ENCODE measurements at regions not wholly inside any gene's neighbourhood (a gene's known extent, or its start where the extent isn't known, plus 50 kb on each side); places are given as distances from the start of the nearest gene placed in this dataset.

GRCh38 chr2:126828051-126828450 is 70.6 kb upstream of the TEX51 start:
- H4K20me1 ChIP-seq (ENCODE audit: insufficient read depth): no peaks in the 10 kb centered on the region
- ChIA-PET POLR2A (no interaction called here), RAD21 (ENCODE audit: low non-redundant PET in 1 of 2, low total read pairs in 2 of 2, uncharacterized antibody in 2 of 2, unreplicated experiment in 2 of 2) (no interaction called here), CTCF (no interaction called here)
- H3K4me3 ChIP-seq (replicated peaks in 1 of 2; ENCODE audit: low read depth in 1 of 2, low read length in 2 of 2): no peak overlapping the region
- H3K9me3 ChIP-seq (ENCODE audit: control insufficient read depth in 1 of 2, insufficient read depth in 1 of 2, low read depth in 1 of 2, low read length in 2 of 2): no peaks in the 10 kb centered on the region
- no peaks in the 10 kb centered on the region for H3K36me3 ChIP-seq (ENCODE audit: control insufficient read depth in 1 of 2, insufficient read depth in 2 of 2, low read length in 2 of 2)
- H3K9me2 ChIP-seq (ENCODE audit: insufficient read depth): no peaks in the 10 kb centered on the region
- no peak overlapping the region for H3K9ac ChIP-seq (ENCODE audit: low read length)
- TF ChIP-seq JUND (IDR thresholded peaks at IDR 0.05) (no peak), EZH2phosphoT487 (IDR thresholded peaks at IDR 0.05; ENCODE audit: borderline replicate concordance) (no peak), CTCF (IDR thresholded peaks at IDR 0.05 in 2 of 3, conservative IDR thresholded peaks at IDR 0.05 in 1 of 3; ENCODE audit: borderline replicate concordance in 1 of 3, insufficient read depth in 1 of 3, low read depth in 2 of 3, low read length in 2 of 3) (no peak), POLR2AphosphoS5 (IDR thresholded peaks at IDR 0.05; ENCODE audit: low read depth, low read length) (no peak), EZH2 (IDR thresholded peaks at IDR 0.05) (no peak), ZNF274 (IDR thresholded peaks at IDR 0.05; ENCODE audit: low read depth, low read length) (no peak), FOSL1 (IDR thresholded peaks at IDR 0.05; ENCODE audit: low read depth) (no peak), POLR2A (IDR thresholded peaks at IDR 0.05; ENCODE audit: borderline replicate concordance, extremely low read depth, insufficient read depth, insufficient read length) (no peak), SIN3A (IDR thresholded peaks at IDR 0.05; ENCODE audit: low read depth) (no peak)
- DNase-seq (ENCODE audit: low read depth, low spot score) (no peak), ATAC-seq (no peak)
- H3K4me1 ChIP-seq (ENCODE audit: control insufficient read depth in 1 of 2, insufficient read depth in 2 of 2, low read length in 2 of 2): no peaks in the 10 kb centered on the region
- no peaks in the 10 kb centered on the region for H3K79me2 ChIP-seq (ENCODE audit: insufficient read depth, low read length)
- intact Hi-C loops (cut with micrococcal nuclease): no loop called here
- no peak overlapping the region for H2AFZ ChIP-seq (ENCODE audit: low read depth, low read length, poor library complexity, severe bottlenecking)
- H3K27me3 ChIP-seq (ENCODE audit: insufficient read depth, low read length): peaks cover 9% of the 10 kb centered on the region; the same call in 1 of the 2 replicates
- no TSS peak for BruUV-seq (replicated peaks)
- H3K4me2 ChIP-seq (ENCODE audit: low read length): no peak overlapping the region
- no peak overlapping the region for H3K27ac ChIP-seq (ENCODE audit: low read depth, low read length)

- Histone ChIP-seq H3K27me3 (ENCODE audit: insufficient read depth, low read length) (peaks cover 6% of the 10 kb centered on the region; the same call in 1 of the 2 replicates), H3K9me2 (ENCODE audit: insufficient read depth) (no peaks in the 10 kb centered on the region), H3K4me3 (replicated peaks in 1 of 2; ENCODE audit: low read depth in 1 of 2, low read length in 2 of 2) (no peak overlapping the region), H4K20me1 (ENCODE audit: insufficient read depth) (no peaks in the 10 kb centered on the region), H3K36me3 (ENCODE audit: control insufficient read depth in 1 of 2, insufficient read depth in 2 of 2, low read length in 2 of 2) (no peaks in the 10 kb centered on the region), H3K4me1 (ENCODE audit: control insufficient read depth in 1 of 2, insufficient read depth in 2 of 2, low read length in 2 of 2) (no peaks in the 10 kb centered on the region), H3K9me3 (ENCODE audit: control insufficient read depth in 1 of 2, insufficient read depth in 1 of 2, low read depth in 1 of 2, low read length in 2 of 2) (no peaks in the 10 kb centered on the region), H3K4me2 (ENCODE audit: low read length) (no peak overlapping the region), H3K79me2 (ENCODE audit: insufficient read depth, low read length) (no peaks in the 10 kb centered on the region), H2AFZ (ENCODE audit: low read depth, low read length, poor library complexity, severe bottlenecking) (no peak overlapping the region), H3K27ac (ENCODE audit: low read depth, low read length) (no peak overlapping the region), H3K9ac (ENCODE audit: low read length) (no peak overlapping the region)
- no TSS peak for BruUV-seq (replicated peaks)
- ATAC-seq: no peak
- intact Hi-C loops (cut with micrococcal nuclease): no loop called here
- ChIA-PET RAD21 (ENCODE audit: low non-redundant PET in 1 of 2, low total read pairs in 2 of 2, uncharacterized antibody in 2 of 2, unreplicated experiment in 2 of 2) (no interaction called here), CTCF (no interaction called here), POLR2A (no interaction called here)
- no peak for DNase-seq (ENCODE audit: low read depth, low spot score)
- TF ChIP-seq SIN3A (IDR thresholded peaks at IDR 0.05; ENCODE audit: low read depth): no peak
- no peak for TF ChIP-seq YY1 (IDR thresholded peaks at IDR 0.05; ENCODE audit: extremely low read depth, insufficient replicate concordance, low read depth, low read length)
- no peak for TF ChIP-seq MAX (IDR thresholded peaks at IDR 0.05)
- no peak for TF ChIP-seq JUND (IDR thresholded peaks at IDR 0.05)
- TF ChIP-seq ZBTB33 (IDR thresholded peaks at IDR 0.05; ENCODE audit: extremely low read depth, insufficient replicate concordance, low read length): no peak
- TF ChIP-seq EZH2 (IDR thresholded peaks at IDR 0.05): no peak
- TF ChIP-seq CBX3 (IDR thresholded peaks at IDR 0.05; ENCODE audit: low read depth): no peak
- no peak for TF ChIP-seq CTCF (IDR thresholded peaks at IDR 0.05 in 2 of 3, conservative IDR thresholded peaks at IDR 0.05 in 1 of 3; ENCODE audit: borderline replicate concordance in 1 of 3, insufficient read depth in 1 of 3, low read depth in 2 of 3, low read length in 2 of 3)
- TF ChIP-seq FOSL1 (IDR thresholded peaks at IDR 0.05; ENCODE audit: low read depth): no peak
Observed at GRCh38 chr2:126828491-126828890, 70.2 kb upstream of the TEX51 start.
